Brain pericyte (primary cell): ENCODE measurements at regions not wholly inside any gene's neighbourhood (a gene's known extent, or its start where the extent isn't known, plus 50 kb on each side); places are given as distances from the start of the nearest gene placed in this dataset.

ENCODE experiments used
- DNase-seq: peaks from one replicate; pipeline ENCODE4 v3.0.0-alpha.2; 2012; ENCODE audit warnings: low read depth, low spot score

GRCh38 chr5:61652916-61653315 lies 320.9 kb downstream of the ZSWIM6 start:
- DNase-seq: no peak

GRCh38 chr5:61653807-61654580 lies 321.9 kb downstream of the ZSWIM6 start:
- no peak for DNase-seq

- DNase-seq: no peak
These were observed 322.8 kb downstream of the ZSWIM6 start for GRCh38 chr5:61654876-61655275.

GRCh38 chr5:61657010-61657409 lies 325.0 kb downstream of the ZSWIM6 start:
- DNase-seq: no peak

GRCh38 chr5:61657686-61658085 lies 325.6 kb downstream of the ZSWIM6 start:
- no peak for DNase-seq

- peak; percentile 16 for DNase-seq
These were observed 326.5 kb downstream of the ZSWIM6 start for GRCh38 chr5:61658592-61659008.

GRCh38 chr5:61659221-61659696 lies 327.2 kb downstream of the ZSWIM6 start:
- DNase-seq: no peak

GRCh38 chr5:61662670-61663069 lies 330.6 kb downstream of the ZSWIM6 start:
- DNase-seq: no peak

GRCh38 chr5:61666064-61666621 lies 334.1 kb downstream of the ZSWIM6 start:
- DNase-seq: no peak

GRCh38 chr5:61667525-61668218 lies 335.6 kb downstream of the ZSWIM6 start:
- no peak for DNase-seq

- DNase-seq: no peak
These were observed 337.5 kb downstream of the ZSWIM6 start for GRCh38 chr5:61669531-61669930.

- no peak for DNase-seq
These were observed 338.9 kb downstream of the ZSWIM6 start for GRCh38 chr5:61670941-61671340.

- DNase-seq: no peak
These were observed 341.1 kb downstream of the ZSWIM6 start for GRCh38 chr5:61673007-61673735.

- no peak for DNase-seq
These were observed 342.3 kb downstream of the ZSWIM6 start for GRCh38 chr5:61674378-61674777.

- DNase-seq: no peak
These were observed 343.1 kb downstream of the ZSWIM6 start for GRCh38 chr5:61675015-61675692.

- DNase-seq: no peak
These were observed 345.2 kb downstream of the ZSWIM6 start for GRCh38 chr5:61677220-61677619.

GRCh38 chr5:61678966-61679365 lies 346.9 kb downstream of the ZSWIM6 start:
- DNase-seq: no peak

GRCh38 chr5:61679562-61679961 lies 347.5 kb downstream of the ZSWIM6 start:
- no peak for DNase-seq

- no peak for DNase-seq
These were observed 348.2 kb downstream of the ZSWIM6 start for GRCh38 chr5:61680247-61680646.

- no peak for DNase-seq
These were observed 351.1 kb downstream of the ZSWIM6 start for GRCh38 chr5:61683148-61683547.

GRCh38 chr5:61683926-61684325 lies 351.9 kb downstream of the ZSWIM6 start:
- no peak for DNase-seq
